ENCODE measurements at regions not wholly inside any gene's neighbourhood (a gene's known extent, or its start where the extent isn't known, plus 50 kb on each side); places are given as distances from the start of the nearest gene placed in this dataset.

GRCh38 chr20:41738604-41739206 is 120.5 kb upstream of the CHD6 start:
- TF ChIP-seq EZH2 (optimal IDR thresholded peaks at IDR 0.05; ENCODE audit: low read depth, low read length) (no peak), EZH2phosphoT487 (IDR thresholded peaks at IDR 0.05; ENCODE audit: low read length) (no peak)
- TF ChIP-seq, protein P1, sequence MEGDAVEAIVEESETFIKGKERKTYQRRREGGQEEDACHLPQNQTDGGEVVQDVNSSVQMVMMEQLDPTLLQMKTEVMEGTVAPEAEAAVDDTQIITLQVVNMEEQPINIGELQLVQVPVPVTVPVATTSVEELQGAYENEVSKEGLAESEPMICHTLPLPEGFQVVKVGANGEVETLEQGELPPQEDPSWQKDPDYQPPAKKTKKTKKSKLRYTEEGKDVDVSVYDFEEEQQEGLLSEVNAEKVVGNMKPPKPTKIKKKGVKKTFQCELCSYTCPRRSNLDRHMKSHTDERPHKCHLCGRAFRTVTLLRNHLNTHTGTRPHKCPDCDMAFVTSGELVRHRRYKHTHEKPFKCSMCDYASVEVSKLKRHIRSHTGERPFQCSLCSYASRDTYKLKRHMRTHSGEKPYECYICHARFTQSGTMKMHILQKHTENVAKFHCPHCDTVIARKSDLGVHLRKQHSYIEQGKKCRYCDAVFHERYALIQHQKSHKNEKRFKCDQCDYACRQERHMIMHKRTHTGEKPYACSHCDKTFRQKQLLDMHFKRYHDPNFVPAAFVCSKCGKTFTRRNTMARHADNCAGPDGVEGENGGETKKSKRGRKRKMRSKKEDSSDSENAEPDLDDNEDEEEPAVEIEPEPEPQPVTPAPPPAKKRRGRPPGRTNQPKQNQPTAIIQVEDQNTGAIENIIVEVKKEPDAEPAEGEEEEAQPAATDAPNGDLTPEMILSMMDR (IDR thresholded peaks at IDR 0.05; ENCODE audit: low read length), result peak; percentile 96
